SK-N-MC (cell line): ENCODE measurements at regions not wholly inside any gene's neighbourhood (a gene's known extent, or its start where the extent isn't known, plus 50 kb on each side); places are given as distances from the start of the nearest gene placed in this dataset.

Experiments
- EZH2 ChIP-seq: fragments of 200-600 bp; sonication (generic); IDR thresholded peaks from one replicate; pipeline ENCODE4 v1.6.1; 2017; ENCODE audit warnings: antibody characterized with exemption
- POLR2AphosphoS5 ChIP-seq: IDR thresholded peaks from 2 replicates; pipeline ENCODE4 v1.6.1; 2012; ENCODE audit warnings: mild to moderate bottlenecking, low read depth, low read length, borderline replicate concordance

- no peak for TF ChIP-seq EZH2
- TF ChIP-seq POLR2AphosphoS5: no peak
Observed at GRCh38 chrX:42680666-42681065, 97.3 kb downstream of the PPP1R2C start.
